Adrenal gland (tissue), 5 donors: ENCODE measurements at regions not wholly inside any gene's neighbourhood (a gene's known extent, or its start where the extent isn't known, plus 50 kb on each side); places are given as distances from the start of the nearest gene placed in this dataset.

Source experiments
- POLR2A ChIP-seq, 2 donors: fragments of 450-650 bp; IDR thresholded peaks; one replicate each; pipeline ENCODE4 v1.6.1; 2017; ENCODE audit warnings: antibody characterized with exemption in 2 of 2, mild to moderate bottlenecking in 2 of 2, moderate library complexity in 1 of 2
- TF ChIP-seq, protein P1 (sequence below), 6 experiments: fragments of 450-650 bp in 4 of 6; fragments of 200-600 bp in 2 of 6; sonication (generic) in 1 of 6; IDR thresholded peaks; 1 replicate in 5 of 6; 2 replicates in 1 of 6; pipeline versions ENCODE4 v1.5.1 to v1.8.0; 2016 to 2021; ENCODE audit warnings: antibody characterized with exemption in 6 of 6, mild to moderate bottlenecking in 2 of 6, moderate library complexity in 1 of 6
- donor health status: DM: no; HTN: no; CAD: no.

DNA sequence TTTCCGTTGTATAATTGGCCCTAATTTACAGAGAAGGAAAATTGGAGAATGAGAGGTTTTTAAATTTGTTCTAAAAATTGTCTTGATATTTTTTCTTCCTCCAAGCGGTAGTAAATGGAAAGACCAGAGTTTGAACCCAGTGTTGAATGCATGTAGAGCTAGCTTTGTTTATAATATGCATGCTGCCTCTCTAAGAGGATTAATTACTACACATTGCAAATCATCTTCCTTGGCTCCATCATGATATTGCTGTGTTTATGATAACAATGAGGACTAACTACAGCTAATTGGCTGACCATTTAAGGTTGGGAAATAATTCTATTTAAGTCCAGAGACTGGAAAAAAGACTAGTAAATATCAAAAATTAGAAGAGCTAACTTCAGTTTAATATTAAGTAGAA is 338.5 kb downstream of the PLK2 start:
- TF ChIP-seq, protein P1, sequence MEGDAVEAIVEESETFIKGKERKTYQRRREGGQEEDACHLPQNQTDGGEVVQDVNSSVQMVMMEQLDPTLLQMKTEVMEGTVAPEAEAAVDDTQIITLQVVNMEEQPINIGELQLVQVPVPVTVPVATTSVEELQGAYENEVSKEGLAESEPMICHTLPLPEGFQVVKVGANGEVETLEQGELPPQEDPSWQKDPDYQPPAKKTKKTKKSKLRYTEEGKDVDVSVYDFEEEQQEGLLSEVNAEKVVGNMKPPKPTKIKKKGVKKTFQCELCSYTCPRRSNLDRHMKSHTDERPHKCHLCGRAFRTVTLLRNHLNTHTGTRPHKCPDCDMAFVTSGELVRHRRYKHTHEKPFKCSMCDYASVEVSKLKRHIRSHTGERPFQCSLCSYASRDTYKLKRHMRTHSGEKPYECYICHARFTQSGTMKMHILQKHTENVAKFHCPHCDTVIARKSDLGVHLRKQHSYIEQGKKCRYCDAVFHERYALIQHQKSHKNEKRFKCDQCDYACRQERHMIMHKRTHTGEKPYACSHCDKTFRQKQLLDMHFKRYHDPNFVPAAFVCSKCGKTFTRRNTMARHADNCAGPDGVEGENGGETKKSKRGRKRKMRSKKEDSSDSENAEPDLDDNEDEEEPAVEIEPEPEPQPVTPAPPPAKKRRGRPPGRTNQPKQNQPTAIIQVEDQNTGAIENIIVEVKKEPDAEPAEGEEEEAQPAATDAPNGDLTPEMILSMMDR (IDR thresholded peaks at IDR 0.05): no peak
- TF ChIP-seq POLR2A (IDR thresholded peaks at IDR 0.05): no peak
